H1 (cell line): ENCODE measurements at regions not wholly inside any gene's neighbourhood (a gene's known extent, or its start where the extent isn't known, plus 50 kb on each side); places are given as distances from the start of the nearest gene placed in this dataset.
"Not testable (repeated sequence)": the region's sequence is repeated elsewhere in the genome, so short reads cannot be mapped to it uniquely, and the experiment has no call there.

Experiments
- CTCF ChIA-PET: fragments of 300-600 bp; sonication (Branson Sonifier 250); formaldehyde crosslinking; loops from one replicate; lab custom pipeline; 2021; ENCODE audit not compliant: partially characterized antibody; lab: Charles Lee
- POLR2A ChIA-PET: fragments of 300-600 bp; sonication (Branson Sonifier 250); formaldehyde crosslinking; loops from one replicate; lab custom pipeline; 2021; ENCODE audit warnings: inconsistent platforms; ENCODE audit not compliant: partially characterized antibody; lab: Charles Lee
- DNase-seq, 2 experiments: peaks; one replicate each; pipeline versions ENCODE4 v3.0.0 to v3.0.0-alpha.2; 2010 to 2022; ENCODE audit warnings: low spot score in 2 of 2, low read depth in 1 of 2, mixed read lengths in 1 of 2
- FAIRE-seq: peaks from 2 replicates; lab custom pipeline; 2011; peaks lifted over from hg19 to GRCh38; lab: Jason Lieb, UNC
- H2AFZ ChIP-seq: 2 replicates; pipeline ENCODE4 v1.8.1; 2012; ENCODE audit warnings: low read length, inconsistent platforms
- H2AK5ac ChIP-seq: 2 replicates; pipeline ENCODE4 v1.6.1; 2013; ENCODE audit warnings: low read depth, low read length
- H2BK120ac ChIP-seq: replicated peaks from 2 replicates; pipeline ENCODE3; 2013; ENCODE audit warnings: low read depth, low read length, inconsistent platforms
- H2BK12ac ChIP-seq: 2 replicates; pipeline ENCODE4 v1.6.1; 2013; ENCODE audit warnings: low read depth, low read length
- H2BK15ac ChIP-seq: 2 replicates; pipeline ENCODE4 v1.6.1; 2013; ENCODE audit warnings: low read length
- H2BK20ac ChIP-seq: 2 replicates; pipeline ENCODE4 v1.6.1; 2013; ENCODE audit warnings: low read length
- H2BK5ac ChIP-seq: 2 replicates; pipeline ENCODE4 v1.6.1; 2013; ENCODE audit warnings: low read depth, low read length
- H3K14ac ChIP-seq: 2 replicates; pipeline ENCODE4 v1.6.1; 2013; ENCODE audit warnings: inconsistent platforms; ENCODE audit not compliant: insufficient read length
- H3K18ac ChIP-seq: 2 replicates; pipeline ENCODE4 v1.6.1; 2013; ENCODE audit warnings: low read length; ENCODE audit errors: extremely low read depth
- H3K23ac ChIP-seq: 2 replicates; pipeline ENCODE4 v1.6.1; 2013; ENCODE audit warnings: inconsistent platforms; ENCODE audit not compliant: insufficient read length
- H3K23me2 ChIP-seq: 2 replicates; pipeline ENCODE4 v1.6.1; 2013; ENCODE audit warnings: low read depth, low read length
- H3K27ac ChIP-seq: 2 replicates; pipeline ENCODE4 v1.6.1; 2011; ENCODE audit warnings: low read depth, low read length, inconsistent platforms
- H3K27me3 ChIP-seq, 4 experiments: replicated peaks in 1 of 4; 1 replicate in 1 of 4; 2 replicates in 3 of 4; pipeline versions ENCODE4 v1.6.1 to v1.8.1; 2011 to 2013; ENCODE audit warnings: low read length in 3 of 4, mild to moderate bottlenecking in 3 of 4, inconsistent platforms in 2 of 4, mixed read lengths in 2 of 4, moderate library complexity in 1 of 4; ENCODE audit not compliant: control insufficient read depth in 3 of 4, insufficient read depth in 3 of 4; ENCODE audit errors: extremely low read depth in 1 of 4
- H3K36me3 ChIP-seq, 4 experiments: 2 replicates each; pipeline versions ENCODE4 v1.6.1 to v1.8.1; 2011 to 2013; ENCODE audit warnings: mild to moderate bottlenecking in 4 of 4, low read length in 3 of 4, moderate library complexity in 2 of 4, control low read depth in 1 of 4, inconsistent platforms in 1 of 4; ENCODE audit not compliant: insufficient read depth in 4 of 4, control insufficient read depth in 2 of 4
- H3K4ac ChIP-seq: replicated peaks from 2 replicates; pipeline ENCODE3; 2013; ENCODE audit warnings: low read length, low read depth, mixed read lengths, inconsistent platforms; ENCODE audit not compliant: insufficient read length
- H3K4me1 ChIP-seq, 4 experiments: replicated peaks in 1 of 4; 1 replicate in 1 of 4; 2 replicates in 3 of 4; pipeline versions ENCODE4 v1.6.1 to v1.8.1; 2011 to 2013; ENCODE audit warnings: low read length in 3 of 4, inconsistent platforms in 2 of 4, mixed read lengths in 1 of 4; ENCODE audit not compliant: insufficient read depth in 4 of 4, control insufficient read depth in 3 of 4
- H3K4me2 ChIP-seq, 2 experiments: 2 replicates each; pipeline versions ENCODE4 v1.6.1 to v1.8.1; 2011 to 2013; ENCODE audit warnings: low read depth in 2 of 2, low read length in 2 of 2, control low read depth in 1 of 2, inconsistent platforms in 1 of 2, mild to moderate bottlenecking in 1 of 2; ENCODE audit not compliant: insufficient read depth in 1 of 2
- H3K4me3 ChIP-seq, 4 experiments: fragments of 200-600, 300-600 bp in 1 of 4; sonication (generic), shearing (Covaris generic), sonication (Bioruptor Twin) in 1 of 4; 2 replicates each; pipeline versions ENCODE4 v1.5.1 to v1.8.1; 2011 to 2016; ENCODE audit warnings: low read length in 4 of 4, low read depth in 3 of 4, control low read depth in 2 of 4, inconsistent platforms in 2 of 4, mild to moderate bottlenecking in 2 of 4, mixed read lengths in 1 of 4, moderate library complexity in 1 of 4; ENCODE audit not compliant: insufficient read depth in 2 of 4; ENCODE audit errors: extremely low read depth in 1 of 4
- H3K56ac ChIP-seq: replicated peaks from 2 replicates; pipeline ENCODE3; 2013; ENCODE audit warnings: low read depth, mild to moderate bottlenecking, mixed read lengths, low read length, inconsistent platforms; ENCODE audit not compliant: insufficient read length
- H3K79me1 ChIP-seq: 2 replicates; pipeline ENCODE4 v1.6.1; 2013; ENCODE audit warnings: low read depth, low read length, control low read depth
- H3K79me2 ChIP-seq, 2 experiments: 2 replicates each; pipeline versions ENCODE4 v1.6.1 to v1.8.1; 2012 to 2013; ENCODE audit warnings: low read length in 2 of 2, mild to moderate bottlenecking in 2 of 2, inconsistent platforms in 1 of 2; ENCODE audit not compliant: insufficient read depth in 2 of 2, control insufficient read depth in 1 of 2
- H3K9ac ChIP-seq, 4 experiments: replicated peaks in 1 of 4; 1 replicate in 1 of 4; 2 replicates in 3 of 4; pipeline versions ENCODE4 v1.6.1 to v1.8.1; 2011 to 2013; ENCODE audit warnings: low read depth in 3 of 4, low read length in 3 of 4, control low read depth in 2 of 4, mild to moderate bottlenecking in 2 of 4, moderate library complexity in 2 of 4, inconsistent platforms in 1 of 4; ENCODE audit errors: extremely low read depth in 1 of 4
- H3K9me3 ChIP-seq, 2 experiments: 2 replicates each; pipeline versions ENCODE4 v1.6.1 to v1.8.1; 2012 to 2013; ENCODE audit warnings: mild to moderate bottlenecking in 2 of 2, moderate library complexity in 2 of 2, control low read depth in 1 of 2, inconsistent platforms in 1 of 2, low read depth in 1 of 2, low read length in 1 of 2, mixed read lengths in 1 of 2; ENCODE audit not compliant: insufficient read depth in 2 of 2
- H4K20me1 ChIP-seq, 2 experiments: replicated peaks in 1 of 2; 2 replicates each; pipeline versions ENCODE3 to v1.8.1; 2011 to 2013; ENCODE audit warnings: inconsistent platforms in 2 of 2, low read length in 2 of 2, mild to moderate bottlenecking in 1 of 2; ENCODE audit not compliant: insufficient read depth in 2 of 2, control insufficient read depth in 1 of 2
- H4K5ac ChIP-seq: 2 replicates; pipeline ENCODE4 v1.6.1; 2013; ENCODE audit warnings: low read length, low read depth, mixed read lengths, inconsistent platforms; ENCODE audit not compliant: insufficient read length
- H4K8ac ChIP-seq: 2 replicates; pipeline ENCODE4 v1.8.0; 2013; ENCODE audit warnings: mild to moderate bottlenecking, moderate library complexity, low read length, inconsistent platforms; ENCODE audit not compliant: insufficient read depth; ENCODE audit errors: extremely low read depth
- H4K91ac ChIP-seq: replicated peaks from 2 replicates; pipeline ENCODE3; 2013; ENCODE audit warnings: low read length, mixed read lengths, inconsistent platforms; ENCODE audit not compliant: insufficient read length
- CHD2 ChIP-seq: IDR thresholded peaks from 2 replicates; pipeline ENCODE4 v1.6.1; 2012; ENCODE audit warnings: low read length, improper control_type of control experiment
- POLR2A ChIP-seq, 2 experiments: IDR thresholded peaks; 1 replicate in 1 of 2; 2 replicates in 1 of 2; pipeline ENCODE4 v1.6.1; 2011; ENCODE audit warnings: low read depth in 2 of 2, low read length in 2 of 2, mild to moderate bottlenecking in 2 of 2; ENCODE audit errors: control extremely low read depth in 1 of 2
- POLR2AphosphoS5 ChIP-seq: IDR thresholded peaks from 2 replicates; pipeline ENCODE4 v1.6.1; 2011; ENCODE audit warnings: low read depth, low read length
- SP2 ChIP-seq: IDR thresholded peaks from 2 replicates; pipeline ENCODE4 v1.6.1; 2012; ENCODE audit warnings: mild to moderate bottlenecking, low read length, inconsistent platforms
- SP4 ChIP-seq: IDR thresholded peaks from 2 replicates; pipeline ENCODE4 v1.6.1; 2012; ENCODE audit warnings: low read length, inconsistent platforms
- WGBS, 2 experiments: shearing (Covaris generic) in 1 of 2; methylation state at CpG; one replicate each; pipeline versions ENCODE4 v1.1.6 to v1.1.7; 2013 to 2015; ENCODE audit warnings: low lambda C conversion rate in 2 of 2, mixed read lengths in 2 of 2, inconsistent platforms in 1 of 2, low coverage in 1 of 2, missing lambda C conversion rate in 1 of 2; ENCODE audit not compliant: insufficient replicate concordance in 2 of 2, insufficient coverage in 1 of 2, insufficient read length in 1 of 2; ENCODE audit errors: extremely low coverage in 1 of 2, missing lambda C conversion rate in 1 of 2; 5-methylcytosine and 5-hydroxymethylcytosine counted together

DNA sequence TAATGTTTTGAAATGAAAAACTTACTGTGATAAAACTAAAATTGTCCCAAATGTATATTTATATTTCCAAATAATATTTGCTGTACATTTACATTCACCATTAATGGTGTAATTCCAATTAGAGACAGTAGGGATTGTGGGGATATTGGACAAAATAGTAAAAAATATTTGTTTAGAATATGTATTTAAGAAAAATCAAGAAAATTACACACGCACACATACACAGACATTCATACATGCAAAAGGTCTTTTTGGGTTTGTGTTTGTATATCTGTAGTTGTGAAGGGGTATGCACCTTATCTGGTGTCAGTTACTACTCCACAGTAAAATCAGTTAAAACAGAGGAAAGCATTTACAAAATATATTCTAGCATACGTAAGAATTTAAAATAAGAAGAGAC lies 435.9 kb upstream of the ZNF804A start (continued):
- TF ChIP-seq POLR2AphosphoS5 (no peak), SP2 (no peak), SP4 (no peak), CHD2 (no peak), POLR2A (IDR thresholded peaks at IDR 0.05; ENCODE audit: control extremely low read depth in 1 of 2, low read depth in 2 of 2, low read length in 2 of 2) (no peak)

DNA sequence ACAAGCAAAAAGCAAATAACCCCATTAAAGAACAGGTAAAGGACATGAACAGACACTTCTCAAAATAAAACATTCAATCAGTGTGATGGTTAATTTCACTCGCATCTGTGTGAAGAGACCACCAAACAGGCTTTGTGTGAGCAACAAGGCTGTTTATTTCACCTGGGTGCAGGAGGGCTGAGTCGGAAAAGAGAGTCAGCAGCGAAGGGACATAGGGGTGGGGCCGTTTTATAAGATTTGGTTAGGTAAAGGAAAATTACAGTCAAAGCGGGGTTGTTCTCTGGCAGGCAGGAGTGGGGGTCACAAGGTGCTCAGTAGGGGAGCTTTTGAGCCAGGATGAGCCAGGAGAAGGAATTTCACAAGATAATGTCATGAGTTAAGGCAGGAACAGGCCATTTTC lies 429.5 kb upstream of the ZNF804A start:
- H2AK5ac ChIP-seq, H3K18ac ChIP-seq, H4K20me1 ChIP-seq, H3K56ac ChIP-seq, H3K9me3 ChIP-seq, H4K5ac ChIP-seq, H3K79me2 ChIP-seq, H4K8ac ChIP-seq, H3K23ac ChIP-seq, H2BK5ac ChIP-seq, H3K4ac ChIP-seq, H3K27me3 ChIP-seq, H3K4me3 ChIP-seq, H2AFZ ChIP-seq, CTCF ChIA-PET, H4K91ac ChIP-seq, H2BK15ac ChIP-seq, H3K79me1 ChIP-seq, H3K27ac ChIP-seq, POLR2A ChIA-PET, H3K4me2 ChIP-seq, H3K23me2 ChIP-seq, H3K9ac ChIP-seq, DNase-seq, H2BK120ac ChIP-seq, H3K36me3 ChIP-seq, H3K14ac ChIP-seq, H2BK20ac ChIP-seq, H3K4me1 ChIP-seq, H2BK12ac ChIP-seq, FAIRE-seq: not testable (repeated sequence)
- WGBS, 2 experiments, result 80% methylated on average over 5 of the region's 5 CpGs; no CpG with 5 or more reads in 1 of the 2 experiments
